SW480 (cell line): ENCODE measurements at regions not wholly inside any gene's neighbourhood (a gene's known extent, or its start where the extent isn't known, plus 50 kb on each side); places are given as distances from the start of the nearest gene placed in this dataset.

ENCODE experiments used
- DNase-seq: peaks from one replicate; pipeline ENCODE4 v3.0.0-alpha.2; 2016; ENCODE audit warnings: low spot score

DNA sequence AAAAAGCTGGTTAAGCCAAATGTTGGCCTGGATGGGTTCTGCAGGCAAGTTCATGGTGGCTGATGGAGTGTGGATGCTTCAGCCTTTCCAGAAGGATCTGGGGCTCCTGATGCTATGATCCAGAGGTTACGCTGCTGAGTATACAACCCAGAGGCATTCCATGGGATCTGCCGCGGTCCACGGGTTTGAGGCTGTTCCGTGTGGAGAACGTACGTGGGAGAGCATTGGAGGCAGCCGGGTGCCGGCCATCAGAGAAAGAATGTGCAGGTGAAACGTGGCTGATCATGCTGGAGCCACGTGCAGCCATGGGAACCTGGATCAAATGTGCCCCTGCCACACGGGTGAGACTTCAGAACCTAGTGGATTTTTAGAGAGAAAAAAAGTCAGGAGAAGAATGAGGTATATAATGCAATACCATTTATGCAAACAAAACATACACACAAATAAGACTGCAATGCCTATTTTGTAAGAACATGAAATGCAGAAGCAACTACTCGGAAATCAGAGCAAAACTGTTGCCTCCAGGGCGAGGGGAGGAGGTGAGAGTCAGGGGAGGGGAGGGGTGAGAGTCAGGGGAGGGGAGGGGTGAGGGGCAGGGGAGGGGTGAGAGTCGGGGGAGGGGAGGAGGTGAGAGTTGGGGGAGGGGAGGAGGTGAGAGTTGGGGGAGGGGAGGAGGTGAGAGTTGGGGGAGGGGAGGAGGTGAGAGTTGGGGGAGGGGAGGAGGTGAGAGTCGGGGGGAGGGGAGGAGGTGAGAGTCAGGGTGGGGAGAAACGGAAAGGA, 116.5 kb upstream of the C1orf174 start:
- no peak for DNase-seq

DNA sequence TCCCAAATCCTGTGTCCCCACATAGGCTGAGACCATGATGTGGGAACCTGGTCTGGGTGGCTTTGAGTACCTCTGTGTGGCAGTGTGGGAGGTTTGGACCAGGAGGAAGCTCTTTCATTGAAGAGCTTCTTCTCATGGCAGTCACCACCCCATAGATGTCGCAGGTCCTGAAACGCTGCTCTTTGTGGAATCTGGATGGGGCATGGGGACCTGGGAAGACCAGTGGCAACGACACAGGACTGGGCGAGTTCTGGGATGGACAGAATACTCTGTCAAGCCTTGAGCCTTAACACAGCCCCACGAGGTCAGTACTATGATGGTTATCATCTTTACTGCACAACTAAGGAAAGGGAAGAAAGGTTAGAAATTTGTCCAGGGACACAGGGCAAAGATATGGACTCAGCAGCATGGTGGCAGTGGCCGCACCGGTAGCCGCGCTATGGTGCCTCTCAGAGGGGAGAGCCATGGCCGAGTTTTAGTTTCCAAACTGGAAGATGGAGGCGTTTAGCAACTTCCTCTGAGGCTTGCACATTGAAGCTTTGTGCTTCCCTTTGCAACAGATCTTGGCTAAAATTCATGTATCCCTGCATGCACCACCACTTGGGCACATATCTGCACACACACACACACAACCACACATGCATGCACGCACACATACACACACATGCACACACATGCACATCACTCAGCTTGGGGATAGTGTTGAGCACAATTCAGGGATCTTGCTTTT, 117.7 kb upstream of the C1orf174 start:
- no peak for DNase-seq

DNA sequence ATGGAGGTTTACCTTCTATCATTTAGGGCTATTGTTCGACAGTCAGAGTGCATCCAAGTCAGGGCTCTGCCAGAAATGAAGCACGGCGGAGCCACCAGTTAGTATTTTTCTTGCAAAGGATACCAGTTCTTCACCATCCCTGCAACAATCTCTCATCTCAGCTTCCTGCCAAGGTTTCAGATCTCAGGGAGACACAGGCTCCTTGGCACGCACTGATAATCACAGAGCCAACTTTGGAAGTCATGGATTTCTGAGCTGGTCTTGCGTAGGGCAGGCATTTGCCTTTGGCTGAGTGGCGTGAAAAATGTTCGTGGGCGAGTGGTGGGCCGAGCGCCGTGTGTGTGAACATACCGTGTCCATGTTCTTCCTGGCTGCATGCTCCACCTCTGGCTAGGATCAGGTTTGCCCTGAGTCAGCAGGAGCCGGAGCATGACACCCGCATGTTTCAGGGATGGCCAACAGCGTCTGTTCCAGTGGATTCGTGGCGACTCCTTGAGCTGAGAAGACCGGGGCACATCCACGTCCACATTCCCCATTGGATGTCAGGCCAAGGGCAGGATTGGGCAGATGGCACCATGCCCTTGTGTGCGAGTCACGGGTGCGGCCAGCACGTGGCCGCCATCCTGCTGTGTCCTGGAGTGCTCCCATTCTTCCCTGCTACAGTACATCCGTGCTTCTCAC, 118.5 kb upstream of the C1orf174 start:
- no peak for DNase-seq

DNA sequence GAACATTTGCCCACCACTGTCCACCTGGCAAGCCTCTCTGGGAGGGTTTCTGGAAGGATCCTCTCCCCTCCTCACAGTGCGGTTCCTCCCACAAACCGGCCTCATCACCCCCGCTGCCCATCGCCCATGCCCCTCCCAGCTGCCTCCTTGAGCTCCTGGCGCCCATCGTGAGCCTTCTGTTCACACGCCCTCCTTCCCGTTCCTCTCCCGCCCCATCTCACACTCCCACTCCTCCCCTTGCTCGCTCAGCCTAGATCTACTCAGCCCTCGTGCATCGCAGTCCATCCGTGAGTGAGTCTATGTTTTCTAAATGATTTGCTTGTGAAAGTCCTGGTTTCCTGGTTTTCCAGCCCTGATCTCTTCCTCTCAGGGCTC, 119.1 kb upstream of the C1orf174 start:
- no peak for DNase-seq

DNA sequence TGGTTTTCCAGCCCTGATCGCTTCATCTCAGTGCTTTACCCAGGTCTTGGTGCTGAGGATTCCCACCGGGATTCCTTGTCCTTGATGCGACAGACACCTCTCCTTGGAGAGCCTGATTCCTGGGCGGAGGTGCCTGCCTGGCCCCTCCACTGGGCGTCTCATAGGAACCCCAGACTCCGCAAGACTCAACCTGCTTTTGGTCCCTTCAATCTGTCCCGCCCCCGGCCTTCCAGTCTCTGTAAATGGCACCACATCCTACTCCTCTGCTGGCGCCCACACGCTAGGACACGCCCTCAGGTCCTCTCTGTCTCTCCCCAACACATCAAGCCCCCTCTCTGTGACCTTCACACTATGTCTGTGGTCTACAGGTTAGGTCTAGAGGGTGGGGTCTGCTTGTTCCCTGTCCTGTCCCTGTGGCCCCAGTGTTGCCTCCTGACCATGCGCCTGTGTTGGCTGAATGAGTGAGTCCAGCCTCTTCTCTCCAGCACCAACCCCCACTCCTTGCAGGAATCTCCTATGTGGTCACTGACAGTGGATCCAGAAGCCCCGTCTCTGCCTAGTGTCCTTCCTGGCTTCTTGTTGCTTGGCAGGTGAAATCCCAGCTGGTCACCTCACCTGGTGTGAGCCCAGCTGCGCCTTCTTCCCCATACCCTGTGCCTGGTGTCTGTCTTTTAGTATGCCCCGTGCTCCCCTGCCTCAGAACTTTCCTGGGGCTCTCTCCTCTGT, 119.7 kb upstream of the C1orf174 start:
- no peak for DNase-seq

DNA sequence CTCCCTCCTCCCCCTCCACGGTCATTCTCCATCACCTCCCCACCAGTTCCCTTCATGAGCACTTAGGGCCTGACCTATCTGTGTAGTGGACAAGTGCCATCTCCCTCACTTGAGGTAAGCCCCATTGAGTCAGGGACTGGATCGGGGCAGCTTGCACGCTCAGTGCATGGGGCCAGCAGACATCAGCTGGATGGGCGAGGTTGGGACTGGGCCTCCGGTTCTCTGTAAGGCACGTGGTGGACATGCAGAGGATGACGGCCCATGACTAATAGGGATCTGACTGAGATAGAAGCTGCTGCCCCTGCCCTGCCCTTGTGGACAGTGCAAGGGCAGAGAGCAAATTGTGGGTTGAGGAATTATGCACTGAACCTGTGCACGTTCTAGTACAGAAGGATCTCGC, 120.4 kb upstream of the C1orf174 start:
- DNase-seq: no peak

DNA sequence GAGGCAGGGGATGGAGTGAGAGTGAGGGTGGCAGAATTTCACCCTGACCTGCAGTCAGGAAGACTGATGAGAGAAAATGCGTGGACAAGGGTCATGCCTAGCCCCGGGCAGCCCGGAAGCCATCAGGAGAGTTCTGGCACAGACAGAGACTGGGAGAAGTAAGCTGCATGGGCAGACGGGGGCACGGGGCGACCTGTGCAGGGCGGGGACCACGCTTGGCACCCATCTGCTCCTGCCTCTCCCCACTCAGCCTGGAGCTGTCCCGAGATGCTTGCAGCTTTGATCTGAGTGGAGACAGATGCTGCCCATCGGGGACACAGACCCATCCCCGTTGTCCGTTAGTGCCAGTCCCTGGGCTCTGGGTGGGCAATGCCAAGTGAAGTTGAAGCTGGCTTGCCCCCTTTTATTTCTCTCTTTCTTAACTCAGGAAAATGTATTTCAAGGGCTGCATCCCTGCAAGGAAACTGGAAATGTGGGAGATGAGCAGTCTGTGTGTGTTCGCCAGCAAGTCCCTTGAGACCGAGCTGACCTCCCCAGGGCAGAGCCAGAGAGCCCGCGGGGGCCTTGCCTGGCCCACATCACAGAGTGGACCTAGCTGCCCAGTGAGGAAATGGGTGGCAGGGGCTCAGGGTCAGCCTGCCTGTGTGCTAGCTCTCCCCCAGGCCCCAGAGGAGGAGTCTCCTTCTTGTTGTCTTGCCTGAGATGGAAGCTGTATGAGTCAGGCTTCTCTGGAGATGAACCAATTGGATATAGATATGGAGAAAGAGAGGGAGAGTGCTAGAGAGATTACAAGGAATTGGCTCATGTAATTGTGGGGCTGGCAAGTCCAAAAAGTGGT, 121.3 kb upstream of the C1orf174 start:
- no peak for DNase-seq

DNA sequence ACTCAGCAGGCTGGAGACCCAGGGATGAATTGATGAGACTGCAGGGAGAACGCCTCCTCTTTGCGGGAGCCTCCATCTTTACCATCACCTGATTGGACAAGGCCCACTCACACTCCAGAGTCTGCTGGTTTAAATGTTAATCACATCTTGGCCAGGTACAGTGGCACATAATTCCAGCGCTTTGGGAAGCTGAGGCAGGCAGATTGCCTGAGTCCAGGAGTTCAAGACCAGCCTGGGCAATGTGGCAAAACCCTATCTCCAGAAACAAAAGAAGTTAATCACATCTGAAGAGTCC, 121.8 kb upstream of the C1orf174 start:
- DNase-seq: no peak

DNA sequence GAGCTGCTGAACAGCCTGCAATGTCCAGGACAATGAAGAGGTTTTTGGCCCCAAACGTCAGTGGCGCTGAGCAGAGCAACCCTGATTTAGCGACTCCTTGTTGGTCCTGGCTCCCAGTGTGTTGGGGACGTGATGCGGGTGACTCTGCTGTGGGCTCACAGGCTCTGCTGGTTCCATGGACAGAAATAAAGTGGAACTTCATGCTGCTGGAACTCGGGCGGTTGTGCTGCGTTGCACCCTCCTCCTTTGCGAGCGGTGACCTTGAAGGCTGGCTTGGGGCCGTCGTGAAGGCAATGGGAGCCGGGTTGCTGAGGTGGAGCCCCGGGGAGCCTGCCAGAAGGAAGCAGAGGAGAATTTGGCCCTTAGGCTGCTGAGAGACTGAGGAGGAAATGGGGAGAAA, 122.6 kb upstream of the C1orf174 start:
- no peak for DNase-seq

DNA sequence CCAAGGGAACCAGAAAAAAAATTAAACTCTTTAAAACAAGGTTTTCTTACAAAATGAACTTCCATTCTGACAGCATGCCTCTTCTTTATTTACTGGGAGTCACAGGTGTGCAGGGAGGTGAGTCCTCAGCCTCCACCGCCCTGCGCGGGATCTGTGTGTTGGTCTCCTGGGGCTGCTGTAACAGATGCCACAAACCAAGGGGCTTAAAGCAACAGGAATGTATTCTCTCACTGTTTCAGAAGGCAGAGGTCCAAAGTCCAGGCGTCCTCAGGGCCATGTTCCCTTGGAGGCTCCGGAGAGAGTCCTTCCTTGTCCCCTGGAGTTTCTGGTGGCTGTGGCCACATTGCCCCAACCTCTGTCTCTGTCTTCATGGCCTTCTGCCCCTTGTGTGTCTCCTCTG, 123.6 kb upstream of the C1orf174 start:
- DNase-seq: no peak

DNA sequence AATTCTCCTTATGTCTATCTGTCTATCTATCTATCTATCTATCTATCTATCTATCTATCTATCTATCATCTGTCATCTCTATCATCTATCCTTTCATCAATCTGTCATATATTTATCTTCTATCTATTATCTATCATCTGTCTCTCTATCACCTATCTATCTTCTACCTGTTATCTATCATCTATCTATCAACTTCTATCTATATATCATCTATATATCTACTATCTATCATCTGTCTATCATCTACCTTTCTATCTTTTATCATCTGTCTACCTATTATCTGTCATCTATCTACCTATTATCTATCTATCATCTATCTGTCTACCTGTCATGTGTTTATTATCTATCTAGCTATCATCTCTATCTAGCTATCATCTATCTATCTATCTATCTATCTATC, 124.7 kb upstream of the C1orf174 start:
- no peak for DNase-seq

DNA sequence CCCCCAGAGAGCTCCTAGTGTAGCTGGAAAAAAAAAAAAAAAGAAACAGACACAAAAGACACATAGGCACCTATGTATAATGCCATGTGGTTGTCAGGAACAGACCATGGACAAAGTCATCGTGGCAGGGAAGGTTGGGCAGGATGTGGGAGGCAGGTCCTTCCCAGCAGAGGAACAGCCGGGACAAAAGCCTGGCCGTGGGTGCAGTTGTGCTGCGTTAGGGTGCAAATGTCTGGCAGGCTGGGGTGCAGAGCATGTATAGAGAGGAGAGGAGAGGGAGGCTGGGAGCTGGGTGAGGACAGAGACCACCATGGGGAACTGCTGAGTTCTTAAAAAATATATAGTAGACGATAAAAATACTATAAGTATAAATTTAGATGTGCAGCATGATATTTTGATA, 125.7 kb upstream of the C1orf174 start:
- DNase-seq: no peak

DNA sequence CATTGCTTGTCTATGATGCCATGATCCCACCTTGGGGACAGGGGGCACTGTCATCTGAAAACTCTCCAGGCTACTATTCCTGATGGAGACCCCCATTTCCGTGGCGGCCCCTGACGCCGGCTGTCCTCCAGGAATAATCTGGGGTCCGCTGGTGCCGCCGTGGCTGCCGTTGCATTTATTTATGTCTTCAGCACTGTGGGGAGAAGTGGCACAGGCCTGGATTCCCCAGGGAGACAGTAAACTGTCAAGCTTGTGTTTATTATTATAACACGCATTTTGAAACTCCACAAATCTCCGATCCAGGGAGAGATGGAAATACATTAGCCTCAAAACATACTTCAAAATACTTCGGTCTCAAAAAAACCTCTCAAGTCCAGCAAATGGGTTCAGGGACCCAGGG, 126.9 kb upstream of the C1orf174 start:
- DNase-seq: no peak

DNA sequence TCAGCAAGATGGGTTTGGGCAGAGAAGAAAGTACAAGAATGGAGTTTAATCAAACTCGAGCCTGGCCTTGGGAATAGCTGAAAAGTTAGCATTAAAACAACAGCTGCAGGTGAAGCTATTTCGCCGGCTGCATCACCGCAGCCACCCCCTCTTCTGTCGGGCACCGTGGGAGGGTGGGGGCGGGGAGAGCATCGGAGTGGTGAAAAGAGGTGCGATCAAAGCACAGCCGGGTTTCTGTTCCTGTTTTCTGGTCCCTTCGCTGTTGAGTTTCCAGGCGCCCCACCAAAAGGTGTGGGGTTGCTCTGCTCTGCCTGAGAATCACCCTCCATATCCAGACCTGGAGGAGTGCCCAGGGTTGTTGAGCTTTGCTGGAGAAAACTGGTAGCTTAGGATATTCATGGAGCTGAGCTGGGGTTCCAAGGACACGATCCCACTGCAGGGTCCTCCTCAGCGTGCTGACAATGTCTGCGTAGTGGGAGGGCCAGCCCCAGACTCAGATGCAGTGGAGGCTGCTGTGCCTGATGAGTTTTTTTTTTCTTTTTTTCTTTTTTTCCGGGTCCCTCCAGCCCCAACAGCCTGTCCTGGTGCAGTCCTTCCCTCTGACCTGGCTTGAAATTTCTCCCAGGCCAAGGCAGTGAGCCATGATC, 127.5 kb upstream of the C1orf174 start:
- DNase-seq: no peak

DNA sequence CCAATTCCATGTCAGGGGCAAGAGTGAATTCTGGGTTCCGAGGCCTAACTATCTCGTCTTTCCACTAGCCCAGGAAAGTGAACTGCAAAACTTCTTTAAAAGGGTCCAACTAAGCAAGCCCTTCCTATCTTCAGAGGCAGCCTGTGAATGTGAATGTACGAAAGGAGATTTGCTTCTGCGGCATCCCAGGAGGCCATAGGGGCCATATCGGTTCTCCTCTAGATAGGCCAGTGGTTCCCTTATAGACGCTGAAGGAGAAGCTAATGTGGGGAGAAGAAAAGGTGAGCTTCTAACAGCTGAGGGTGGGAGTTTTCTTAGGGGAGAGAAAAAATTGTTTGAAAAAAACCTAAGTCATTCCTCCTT, 128.0 kb upstream of the C1orf174 start:
- DNase-seq: no peak

DNA sequence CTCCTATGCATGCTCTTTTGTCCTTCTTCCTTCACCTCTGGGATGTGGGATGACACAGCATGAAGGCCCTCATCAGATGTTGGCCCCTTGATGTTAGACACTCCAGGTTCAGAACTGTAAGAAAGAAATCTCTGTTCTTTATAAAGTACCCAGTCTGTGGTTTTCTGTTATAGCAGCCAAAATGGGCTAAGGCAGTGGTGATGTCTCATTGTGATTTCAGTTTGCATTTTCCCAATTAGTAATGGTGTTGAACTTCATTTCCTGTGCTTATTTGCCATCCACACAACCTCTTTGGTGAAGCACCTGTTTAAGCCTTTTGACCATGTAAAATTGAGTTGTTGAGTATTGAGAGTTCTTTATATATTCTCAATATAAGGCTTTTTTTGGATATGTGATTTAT, 129.3 kb upstream of the C1orf174 start:
- no peak for DNase-seq

DNA sequence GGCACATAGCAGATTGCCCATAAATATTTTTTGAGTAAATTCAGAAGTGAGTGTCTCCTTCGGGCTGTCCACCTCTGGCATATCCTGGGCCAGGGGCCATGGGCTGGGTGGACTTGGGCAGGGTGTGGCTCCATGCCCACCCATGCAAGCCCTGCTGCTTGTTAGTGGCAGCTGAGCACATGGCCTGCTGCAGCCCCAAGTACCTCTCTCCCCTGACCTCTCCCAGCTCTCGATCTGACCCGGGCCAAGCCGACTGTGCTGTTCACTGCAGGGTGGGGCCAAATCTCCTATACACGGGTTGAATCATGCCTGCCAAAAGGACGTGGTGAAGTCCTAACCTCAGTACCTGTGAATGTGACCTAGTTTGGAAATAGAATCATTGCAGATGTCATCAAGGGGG, 132.5 kb upstream of the C1orf174 start:
- no peak for DNase-seq

DNA sequence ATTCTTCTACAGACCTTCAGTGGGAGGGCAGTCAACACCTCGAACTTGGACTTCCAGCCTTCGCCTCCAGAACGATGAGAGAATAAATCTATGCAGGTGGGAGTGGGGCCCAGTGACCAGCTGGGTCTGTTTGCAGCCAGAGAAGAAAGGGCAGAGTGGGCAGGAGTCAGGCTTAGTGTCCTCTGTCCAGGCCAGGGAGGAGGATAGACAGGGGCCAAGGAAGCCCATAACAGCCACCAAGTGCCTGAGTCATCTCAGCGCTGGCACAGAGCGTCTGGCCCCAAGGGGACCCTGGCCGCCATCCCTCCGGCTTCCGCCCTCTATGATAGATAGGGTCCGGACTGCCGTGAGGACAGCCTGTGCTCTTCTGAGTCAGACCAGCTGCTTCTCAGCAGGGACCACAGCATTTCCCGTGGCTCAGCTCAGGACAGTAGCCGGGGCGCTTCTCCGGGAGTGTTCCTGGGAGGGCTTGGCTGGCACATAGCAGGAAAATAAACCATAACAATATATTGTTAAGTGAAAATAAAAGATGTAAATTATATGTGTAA, 133.1 kb upstream of the C1orf174 start:
- no peak for DNase-seq

DNA sequence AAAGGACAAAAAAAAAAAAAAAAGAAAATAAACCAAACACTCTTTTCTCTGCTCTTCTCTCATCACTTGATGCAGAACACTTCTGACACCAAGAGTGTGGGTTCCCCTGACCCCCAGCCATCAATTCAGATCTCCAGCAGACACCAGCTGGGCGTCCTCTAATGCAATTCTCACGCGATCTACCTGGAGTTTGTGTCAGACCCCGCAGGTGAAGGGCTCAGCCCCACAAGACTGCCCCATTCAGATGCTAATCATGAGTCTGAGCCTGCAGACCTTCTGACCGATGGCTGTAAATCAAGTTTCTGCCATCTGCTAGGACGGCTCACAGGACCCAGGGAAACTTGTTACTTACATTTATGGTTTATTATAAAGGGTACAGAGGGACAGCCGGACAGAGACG, 133.6 kb upstream of the C1orf174 start:
- DNase-seq: no peak

DNA sequence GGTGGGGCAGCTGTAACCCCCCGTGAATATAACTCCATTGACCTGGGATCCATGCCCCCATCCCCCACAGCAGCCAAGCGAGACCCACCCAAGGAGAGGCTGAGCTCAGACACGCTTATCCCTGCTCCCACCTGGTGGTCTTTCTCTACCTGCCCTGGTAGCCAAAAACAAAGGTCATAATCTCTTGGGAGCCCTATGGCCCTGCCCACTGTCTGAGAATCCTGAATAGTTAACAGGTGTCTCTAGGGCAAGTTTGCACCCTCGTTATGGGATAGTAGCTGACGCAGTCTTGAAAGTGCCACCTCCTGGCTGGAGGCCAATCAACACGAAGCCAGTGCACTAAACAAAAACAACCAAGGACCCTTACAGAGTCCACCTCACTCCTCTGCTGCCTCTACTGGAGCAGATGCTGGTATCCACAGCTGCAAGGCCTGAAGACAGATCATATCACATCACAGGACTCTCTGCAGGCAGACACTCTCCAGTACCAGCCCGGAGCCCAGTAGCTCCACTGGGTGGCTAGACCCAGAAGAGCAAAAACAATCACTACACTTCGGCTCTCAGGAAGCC, 134.3 kb upstream of the C1orf174 start:
- DNase-seq: no peak

DNA sequence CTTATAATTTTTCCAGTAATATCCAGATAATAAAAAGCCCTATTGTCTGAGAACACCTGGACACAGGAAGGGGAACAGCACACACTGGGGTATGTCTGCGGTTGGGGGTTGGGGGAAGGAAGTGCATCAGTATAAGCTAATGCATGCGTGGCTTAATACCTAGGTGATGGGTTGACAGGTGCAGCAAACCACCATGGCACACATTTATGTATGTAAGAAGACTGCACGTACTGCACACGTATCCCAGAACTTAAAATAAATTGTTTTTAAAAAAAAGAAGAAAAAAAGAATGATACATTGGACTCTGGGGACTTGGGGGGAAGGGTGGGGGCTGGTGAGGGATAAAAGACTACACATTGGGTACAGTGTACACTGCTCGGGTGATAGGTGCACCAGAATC, 144.9 kb upstream of the C1orf174 start:
- DNase-seq: peak; percentile 74
